ENCODE measurements at regions not wholly inside any gene's neighbourhood (a gene's known extent, or its start where the extent isn't known, plus 50 kb on each side); places are given as distances from the start of the nearest gene placed in this dataset.
"Not testable (repeated sequence)": the region's sequence is repeated elsewhere in the genome, so short reads cannot be mapped to it uniquely, and the experiment has no call there.

- not testable (repeated sequence) for H3K36me3 ChIP-seq (ENCODE audit: insufficient read depth, low read length); H3K9me3 ChIP-seq (ENCODE audit: low read length); H3K27me3 ChIP-seq (ENCODE audit: insufficient read depth, low read depth, low read length); H3K79me2 ChIP-seq (replicated peaks; ENCODE audit: insufficient read depth, low read length); H3K4me2 ChIP-seq (ENCODE audit: low read length); H3K9me2 ChIP-seq (ENCODE audit: insufficient read depth, low read length); H3F3A ChIP-seq (ENCODE audit: insufficient read depth, low read length, poor library complexity, severe bottlenecking); H2AFZ ChIP-seq (ENCODE audit: low read depth, low read length); H3K9ac ChIP-seq (ENCODE audit: low read length); H4K20me1 ChIP-seq (ENCODE audit: insufficient read depth); H3K27ac ChIP-seq (ENCODE audit: low read length); H3K4me3 ChIP-seq (ENCODE audit: low read length)
These were observed 203.2 kb downstream of the SNCAIP start for GRCh38 chr5:122515210-122515609.

GRCh38 chr5:122515709-122516431 is 203.8 kb downstream of the SNCAIP start:
- no peak overlapping the region for H2AFZ ChIP-seq (ENCODE audit: low read depth, low read length)
- TF ChIP-seq CTCF (IDR thresholded peaks at IDR 0.05; ENCODE audit: poor library complexity, severe bottlenecking) (peak; percentile 92), EP300 (conservative IDR thresholded peaks at IDR 0.05; ENCODE audit: poor library complexity, severe bottlenecking) (no peak), SMC3 (conservative IDR thresholded peaks at IDR 0.05; ENCODE audit: poor library complexity) (peak; percentile 94), REST (IDR thresholded peaks at IDR 0.05; ENCODE audit: borderline replicate concordance) (no peak), RAD21 (conservative IDR thresholded peaks at IDR 0.05) (peak; percentile 96), POLR2AphosphoS5 (IDR thresholded peaks at IDR 0.05) (no peak)

GRCh38 chr5:122516432-122516743 is 204.4 kb downstream of the SNCAIP start:
- H4K20me1 ChIP-seq (ENCODE audit: insufficient read depth), result no peaks in the 10 kb centered on the region
- no peak overlapping the region for H3K4me2 ChIP-seq (ENCODE audit: low read length)
- H3K9ac ChIP-seq (ENCODE audit: low read length), result no peak overlapping the region
- H3K36me3 ChIP-seq (ENCODE audit: insufficient read depth, low read length), result no peaks in the 10 kb centered on the region
- no peaks in the 10 kb centered on the region for H3K27me3 ChIP-seq (ENCODE audit: insufficient read depth, low read depth, low read length)
- no peak overlapping the region for H3K27ac ChIP-seq (ENCODE audit: low read length)
- no peak overlapping the region for H3K4me3 ChIP-seq (ENCODE audit: low read length)
- H3K9me2 ChIP-seq (ENCODE audit: insufficient read depth, low read length), result no peaks in the 10 kb centered on the region
- TF ChIP-seq REST (IDR thresholded peaks at IDR 0.05; ENCODE audit: borderline replicate concordance) (no peak), SMC3 (conservative IDR thresholded peaks at IDR 0.05; ENCODE audit: poor library complexity) (peak; percentile 1)
- H2AFZ ChIP-seq (ENCODE audit: low read depth, low read length), result no peak overlapping the region
- H3F3A ChIP-seq (ENCODE audit: insufficient read depth, low read length, poor library complexity, severe bottlenecking), result no peaks in the 10 kb centered on the region
- no peaks in the 10 kb centered on the region for H3K9me3 ChIP-seq (ENCODE audit: low read length)
- no peaks in the 10 kb centered on the region for H3K79me2 ChIP-seq (replicated peaks; ENCODE audit: insufficient read depth, low read length)

More at GRCh38 chr5:122515709-122516431, 203.8 kb downstream of the SNCAIP start:
- H3K36me3 ChIP-seq (ENCODE audit: insufficient read depth, low read length), result no peaks in the 10 kb centered on the region
- no peak overlapping the region for H3K4me3 ChIP-seq (ENCODE audit: low read length)
- no peak overlapping the region for H3K9ac ChIP-seq (ENCODE audit: low read length)
- no peaks in the 10 kb centered on the region for H3K9me2 ChIP-seq (ENCODE audit: insufficient read depth, low read length)
- H3K27ac ChIP-seq (ENCODE audit: low read length), result no peak overlapping the region
- no peaks in the 10 kb centered on the region for H3K27me3 ChIP-seq (ENCODE audit: insufficient read depth, low read depth, low read length)
- no peaks in the 10 kb centered on the region for H3K9me3 ChIP-seq (ENCODE audit: low read length)
- H3F3A ChIP-seq (ENCODE audit: insufficient read depth, low read length, poor library complexity, severe bottlenecking), result no peaks in the 10 kb centered on the region
- H4K20me1 ChIP-seq (ENCODE audit: insufficient read depth), result no peaks in the 10 kb centered on the region
- no peaks in the 10 kb centered on the region for H3K79me2 ChIP-seq (replicated peaks; ENCODE audit: insufficient read depth, low read length)
- no peak overlapping the region for H3K4me2 ChIP-seq (ENCODE audit: low read length)

Measured in neural cell (in vitro differentiated cells).